NT2/D1 (cell line): ENCODE measurements at regions not wholly inside any gene's neighbourhood (a gene's known extent, or its start where the extent isn't known, plus 50 kb on each side); places are given as distances from the start of the nearest gene placed in this dataset.

ENCODE experiments used
- DNase-seq: peaks from one replicate; pipeline ENCODE4 v3.0.0-alpha.2; 2011; ENCODE audit warnings: low read depth, low spot score
- H3K27me3 ChIP-seq: 2 replicates; pipeline ENCODE4 v1.6.0; 2011; ENCODE audit warnings: mild to moderate bottlenecking; ENCODE audit not compliant: insufficient read length, insufficient read depth
- H3K36me3 ChIP-seq: 2 replicates; pipeline ENCODE4 v1.6.1; 2011; ENCODE audit warnings: mild to moderate bottlenecking, low read length, mixed read lengths; ENCODE audit not compliant: insufficient read depth, insufficient read length
- H3K4me1 ChIP-seq: 2 replicates; pipeline ENCODE4 v1.5.1; 2011; ENCODE audit not compliant: insufficient read depth, insufficient read length
- H3K4me3 ChIP-seq: 2 replicates; pipeline ENCODE4 v1.5.1; 2011; ENCODE audit warnings: low read depth; ENCODE audit not compliant: insufficient read length
- H3K9ac ChIP-seq: 2 replicates; pipeline ENCODE4 v1.6.0; 2011; ENCODE audit warnings: low read depth; ENCODE audit not compliant: insufficient read length
- H3K9me3 ChIP-seq: 2 replicates; pipeline ENCODE4 v1.5.1; 2011; ENCODE audit warnings: mild to moderate bottlenecking, low read length; ENCODE audit not compliant: insufficient read depth
- SUZ12 ChIP-seq: IDR thresholded peaks from 2 replicates; pipeline ENCODE4 v1.6.1; 2011; ENCODE audit not compliant: insufficient read length, insufficient read depth; ENCODE audit errors: extremely low read depth
- YY1 ChIP-seq: IDR thresholded peaks from 2 replicates; pipeline ENCODE4 v1.6.1; 2011; ENCODE audit not compliant: insufficient read length, insufficient read depth
- ZNF274 ChIP-seq: IDR thresholded peaks from 2 replicates; pipeline ENCODE4 v1.6.1; 2011; ENCODE audit warnings: mild to moderate bottlenecking, low read depth, low read length

- no peak overlapping the region for H3K9ac ChIP-seq
- TF ChIP-seq SUZ12 (no peak), ZNF274 (no peak), YY1 (no peak)
- H3K36me3 ChIP-seq = no peaks in the 10 kb centered on the region
- no peaks in the 10 kb centered on the region for H3K27me3 ChIP-seq
- no peak for DNase-seq
- H3K4me3 ChIP-seq = no peak overlapping the region
- H3K4me1 ChIP-seq = no peaks in the 10 kb centered on the region
- no peaks in the 10 kb centered on the region for H3K9me3 ChIP-seq
Measured at GRCh38 chr18:46204143-46204542, 100.0 kb downstream of the HAUS1 start.

GRCh38 chr18:46207985-46208384 lies 103.8 kb downstream of the HAUS1 start:
- TF ChIP-seq YY1 = no peak
- TF ChIP-seq ZNF274 = no peak
- TF ChIP-seq SUZ12 = no peak
- Histone ChIP-seq H3K27me3 (no peaks in the 10 kb centered on the region), H3K9ac (no peak overlapping the region), H3K4me3 (no peak overlapping the region), H3K9me3 (no peaks in the 10 kb centered on the region), H3K36me3 (no peaks in the 10 kb centered on the region), H3K4me1 (no peaks in the 10 kb centered on the region)
- DNase-seq = no peak

- DNase-seq = no peak
- Histone ChIP-seq H3K4me1 (no peaks in the 10 kb centered on the region), H3K4me3 (no peak overlapping the region), H3K9ac (no peak overlapping the region), H3K36me3 (no peaks in the 10 kb centered on the region), H3K27me3 (no peaks in the 10 kb centered on the region), H3K9me3 (no peaks in the 10 kb centered on the region)
- no peak for TF ChIP-seq ZNF274
- TF ChIP-seq SUZ12 = no peak
- TF ChIP-seq YY1 = no peak
Measured at GRCh38 chr18:46209161-46209560, 105.0 kb downstream of the HAUS1 start.

- no peak for DNase-seq
- peaks cover 12% of the 10 kb centered on the region for H3K36me3 ChIP-seq
- H3K27me3 ChIP-seq = no peaks in the 10 kb centered on the region
- no peaks in the 10 kb centered on the region for H3K4me1 ChIP-seq
- H3K4me3 ChIP-seq = no peak overlapping the region
- H3K9ac ChIP-seq = no peak overlapping the region
- TF ChIP-seq YY1 (no peak), ZNF274 (no peak), SUZ12 (no peak)
- no peaks in the 10 kb centered on the region for H3K9me3 ChIP-seq
Measured at GRCh38 chr18:46211816-46212215, 107.6 kb downstream of the HAUS1 start.

GRCh38 chr18:46212398-46212797 lies 108.2 kb downstream of the HAUS1 start:
- TF ChIP-seq ZNF274 = no peak
- no peak for TF ChIP-seq SUZ12
- TF ChIP-seq YY1 = no peak
- no peak overlapping the region for H3K9ac ChIP-seq
- peaks cover 13% of the 10 kb centered on the region for H3K36me3 ChIP-seq
- H3K4me1 ChIP-seq = no peaks in the 10 kb centered on the region
- DNase-seq = no peak
- no peak overlapping the region for H3K4me3 ChIP-seq
- no peaks in the 10 kb centered on the region for H3K9me3 ChIP-seq
- no peaks in the 10 kb centered on the region for H3K27me3 ChIP-seq

GRCh38 chr18:46213295-46213694 lies 109.1 kb downstream of the HAUS1 start:
- Histone ChIP-seq H3K27me3 (no peaks in the 10 kb centered on the region), H3K9me3 (no peaks in the 10 kb centered on the region), H3K36me3 (peaks cover 17% of the 10 kb centered on the region), H3K4me1 (no peaks in the 10 kb centered on the region), H3K4me3 (no peak overlapping the region), H3K9ac (no peak overlapping the region)
- no peak for TF ChIP-seq ZNF274
- TF ChIP-seq SUZ12 = no peak
- TF ChIP-seq YY1 = no peak
- no peak for DNase-seq

GRCh38 chr18:46214435-46214834 lies 110.2 kb downstream of the HAUS1 start:
- Histone ChIP-seq H3K27me3 (no peaks in the 10 kb centered on the region), H3K9me3 (no peaks in the 10 kb centered on the region), H3K4me1 (no peaks in the 10 kb centered on the region), H3K9ac (no peak overlapping the region), H3K36me3 (peaks cover 24% of the 10 kb centered on the region), H3K4me3 (no peak overlapping the region)
- TF ChIP-seq YY1 (no peak), ZNF274 (no peak), SUZ12 (no peak)
- no peak for DNase-seq
